Activated CD8-positive, alpha-beta memory T cell treated with anti-CD3 and anti-CD28 coated beads, Interleukin-2, amount 50 U/mL, for 48 hours (primary cell): ENCODE measurements at regions not wholly inside any gene's neighbourhood (a gene's known extent, or its start where the extent isn't known, plus 50 kb on each side); places are given as distances from the start of the nearest gene placed in this dataset.
A peak's percentile ranks its signal among the peaks of the same experiment; 100 is the strongest.

Experiments
- DNase-seq: peaks from one replicate; pipeline ENCODE4 v3.0.0-alpha.2; 2020

- DNase-seq: no peak
Measured at GRCh38 chr18:76679259-76679658, 143.1 kb upstream of the ZNF236 start.

GRCh38 chr18:76678248-76678647 is 144.1 kb upstream of the ZNF236 start:
- no peak for DNase-seq

- no peak for DNase-seq
Measured at GRCh38 chr18:76674596-76674995, 147.8 kb upstream of the ZNF236 start.

- DNase-seq: no peak
Measured at GRCh38 chr18:76673281-76674185, 148.8 kb upstream of the ZNF236 start.

- no peak for DNase-seq
Measured at GRCh38 chr18:76672627-76673026, 149.7 kb upstream of the ZNF236 start.

- no peak for DNase-seq
Measured at GRCh38 chr18:76670564-76671288, 151.6 kb upstream of the ZNF236 start.

- no peak for DNase-seq
Measured at GRCh38 chr18:76668546-76668945, 153.8 kb upstream of the ZNF236 start.

GRCh38 chr18:76668119-76668518 is 154.2 kb upstream of the ZNF236 start:
- DNase-seq: no peak

- no peak for DNase-seq
Measured at GRCh38 chr18:76667603-76668002, 154.8 kb upstream of the ZNF236 start.

GRCh38 chr18:76662626-76663025 is 159.7 kb upstream of the ZNF236 start:
- no peak for DNase-seq

GRCh38 chr18:76660571-76661192 is 161.7 kb upstream of the ZNF236 start:
- DNase-seq: no peak

GRCh38 chr18:76658627-76659026 is 163.6 kb upstream of the ZNF516 start:
- peak; percentile 77 for DNase-seq

- no peak for DNase-seq
Measured at GRCh38 chr18:76657911-76658470, 162.9 kb upstream of the ZNF516 start.

- DNase-seq: no peak
Measured at GRCh38 chr18:76656925-76657827, 162.1 kb upstream of the ZNF516 start.

GRCh38 chr18:76654577-76654976 is 159.5 kb upstream of the ZNF516 start:
- DNase-seq: no peak

GRCh38 chr18:76647322-76647721 is 152.3 kb upstream of the ZNF516 start:
- no peak for DNase-seq

- no peak for DNase-seq
Measured at GRCh38 chr18:76644580-76644979, 149.5 kb upstream of the ZNF516 start.

- no peak for DNase-seq
Measured at GRCh38 chr18:76643996-76644395, 149.0 kb upstream of the ZNF516 start.

- DNase-seq: no peak
Measured at GRCh38 chr18:76643199-76643598, 148.2 kb upstream of the ZNF516 start.

- no peak for DNase-seq
Measured at GRCh38 chr18:76640438-76640837, 145.4 kb upstream of the ZNF516 start.

- no peak for DNase-seq
Measured at GRCh38 chr18:76634564-76634963, 139.5 kb upstream of the ZNF516 start.

GRCh38 chr18:76633588-76634269 is 138.7 kb upstream of the ZNF516 start:
- DNase-seq: no peak
